ENCODE measurements at regions not wholly inside any gene's neighbourhood (a gene's known extent, or its start where the extent isn't known, plus 50 kb on each side); places are given as distances from the start of the nearest gene placed in this dataset.

DNA sequence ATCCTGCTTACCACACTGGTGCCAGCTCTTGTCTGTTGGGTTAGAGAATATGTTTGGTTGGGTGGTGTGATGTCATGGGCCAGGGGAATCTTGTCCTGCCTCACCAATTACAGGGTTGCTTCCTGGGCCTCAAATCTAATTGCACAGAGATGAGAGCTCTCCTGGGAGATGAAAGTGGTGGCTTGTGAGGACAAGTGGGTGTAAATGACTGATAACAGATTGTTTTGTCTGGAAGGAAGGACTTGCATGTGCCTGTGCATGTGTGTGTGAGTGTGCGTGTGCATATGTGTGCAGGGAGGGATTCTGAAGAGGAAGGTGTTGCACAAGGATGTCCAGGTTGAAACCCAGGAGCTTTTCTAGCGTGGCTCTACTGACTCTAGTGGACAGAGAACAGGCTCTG lies 271.9 kb downstream of the LOXHD1 start:
- TF ChIP-seq ELF1 (IDR thresholded peaks at IDR 0.05; ENCODE audit: borderline replicate concordance, low read depth) (no peak), RAD21 (IDR thresholded peaks at IDR 0.05; ENCODE audit: low read depth) (no peak)
- TF ChIP-seq, protein P1, sequence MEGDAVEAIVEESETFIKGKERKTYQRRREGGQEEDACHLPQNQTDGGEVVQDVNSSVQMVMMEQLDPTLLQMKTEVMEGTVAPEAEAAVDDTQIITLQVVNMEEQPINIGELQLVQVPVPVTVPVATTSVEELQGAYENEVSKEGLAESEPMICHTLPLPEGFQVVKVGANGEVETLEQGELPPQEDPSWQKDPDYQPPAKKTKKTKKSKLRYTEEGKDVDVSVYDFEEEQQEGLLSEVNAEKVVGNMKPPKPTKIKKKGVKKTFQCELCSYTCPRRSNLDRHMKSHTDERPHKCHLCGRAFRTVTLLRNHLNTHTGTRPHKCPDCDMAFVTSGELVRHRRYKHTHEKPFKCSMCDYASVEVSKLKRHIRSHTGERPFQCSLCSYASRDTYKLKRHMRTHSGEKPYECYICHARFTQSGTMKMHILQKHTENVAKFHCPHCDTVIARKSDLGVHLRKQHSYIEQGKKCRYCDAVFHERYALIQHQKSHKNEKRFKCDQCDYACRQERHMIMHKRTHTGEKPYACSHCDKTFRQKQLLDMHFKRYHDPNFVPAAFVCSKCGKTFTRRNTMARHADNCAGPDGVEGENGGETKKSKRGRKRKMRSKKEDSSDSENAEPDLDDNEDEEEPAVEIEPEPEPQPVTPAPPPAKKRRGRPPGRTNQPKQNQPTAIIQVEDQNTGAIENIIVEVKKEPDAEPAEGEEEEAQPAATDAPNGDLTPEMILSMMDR (IDR thresholded peaks at IDR 0.05 in 2 of 3, conservative IDR thresholded peaks at IDR 0.05 in 1 of 3; ENCODE audit: borderline replicate concordance in 1 of 3, insufficient read depth in 1 of 3, low read depth in 2 of 3, low read length in 2 of 3): no peak
- TF ChIP-seq, protein P2, sequence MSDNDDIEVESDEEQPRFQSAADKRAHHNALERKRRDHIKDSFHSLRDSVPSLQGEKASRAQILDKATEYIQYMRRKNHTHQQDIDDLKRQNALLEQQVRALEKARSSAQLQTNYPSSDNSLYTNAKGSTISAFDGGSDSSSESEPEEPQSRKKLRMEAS (IDR thresholded peaks at IDR 0.05): no peak
- TF ChIP-seq, protein P3, sequence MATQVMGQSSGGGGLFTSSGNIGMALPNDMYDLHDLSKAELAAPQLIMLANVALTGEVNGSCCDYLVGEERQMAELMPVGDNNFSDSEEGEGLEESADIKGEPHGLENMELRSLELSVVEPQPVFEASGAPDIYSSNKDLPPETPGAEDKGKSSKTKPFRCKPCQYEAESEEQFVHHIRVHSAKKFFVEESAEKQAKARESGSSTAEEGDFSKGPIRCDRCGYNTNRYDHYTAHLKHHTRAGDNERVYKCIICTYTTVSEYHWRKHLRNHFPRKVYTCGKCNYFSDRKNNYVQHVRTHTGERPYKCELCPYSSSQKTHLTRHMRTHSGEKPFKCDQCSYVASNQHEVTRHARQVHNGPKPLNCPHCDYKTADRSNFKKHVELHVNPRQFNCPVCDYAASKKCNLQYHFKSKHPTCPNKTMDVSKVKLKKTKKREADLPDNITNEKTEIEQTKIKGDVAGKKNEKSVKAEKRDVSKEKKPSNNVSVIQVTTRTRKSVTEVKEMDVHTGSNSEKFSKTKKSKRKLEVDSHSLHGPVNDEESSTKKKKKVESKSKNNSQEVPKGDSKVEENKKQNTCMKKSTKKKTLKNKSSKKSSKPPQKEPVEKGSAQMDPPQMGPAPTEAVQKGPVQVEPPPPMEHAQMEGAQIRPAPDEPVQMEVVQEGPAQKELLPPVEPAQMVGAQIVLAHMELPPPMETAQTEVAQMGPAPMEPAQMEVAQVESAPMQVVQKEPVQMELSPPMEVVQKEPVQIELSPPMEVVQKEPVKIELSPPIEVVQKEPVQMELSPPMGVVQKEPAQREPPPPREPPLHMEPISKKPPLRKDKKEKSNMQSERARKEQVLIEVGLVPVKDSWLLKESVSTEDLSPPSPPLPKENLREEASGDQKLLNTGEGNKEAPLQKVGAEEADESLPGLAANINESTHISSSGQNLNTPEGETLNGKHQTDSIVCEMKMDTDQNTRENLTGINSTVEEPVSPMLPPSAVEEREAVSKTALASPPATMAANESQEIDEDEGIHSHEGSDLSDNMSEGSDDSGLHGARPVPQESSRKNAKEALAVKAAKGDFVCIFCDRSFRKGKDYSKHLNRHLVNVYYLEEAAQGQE (IDR thresholded peaks at IDR 0.05; ENCODE audit: low read depth): no peak

Data from HCT116 (cell line).